GM12873 (cell line): ENCODE measurements at regions not wholly inside any gene's neighbourhood (a gene's known extent, or its start where the extent isn't known, plus 50 kb on each side); places are given as distances from the start of the nearest gene placed in this dataset.

ENCODE experiments used
- TF ChIP-seq, protein P1 (sequence below): IDR thresholded peaks from 2 replicates; pipeline ENCODE4 v1.5.1; 2012; ENCODE audit warnings: low read depth, mild to moderate bottlenecking, moderate library complexity, low read length, control low read depth; ENCODE audit not compliant: insufficient read depth; ENCODE audit errors: missing control alignments

DNA sequence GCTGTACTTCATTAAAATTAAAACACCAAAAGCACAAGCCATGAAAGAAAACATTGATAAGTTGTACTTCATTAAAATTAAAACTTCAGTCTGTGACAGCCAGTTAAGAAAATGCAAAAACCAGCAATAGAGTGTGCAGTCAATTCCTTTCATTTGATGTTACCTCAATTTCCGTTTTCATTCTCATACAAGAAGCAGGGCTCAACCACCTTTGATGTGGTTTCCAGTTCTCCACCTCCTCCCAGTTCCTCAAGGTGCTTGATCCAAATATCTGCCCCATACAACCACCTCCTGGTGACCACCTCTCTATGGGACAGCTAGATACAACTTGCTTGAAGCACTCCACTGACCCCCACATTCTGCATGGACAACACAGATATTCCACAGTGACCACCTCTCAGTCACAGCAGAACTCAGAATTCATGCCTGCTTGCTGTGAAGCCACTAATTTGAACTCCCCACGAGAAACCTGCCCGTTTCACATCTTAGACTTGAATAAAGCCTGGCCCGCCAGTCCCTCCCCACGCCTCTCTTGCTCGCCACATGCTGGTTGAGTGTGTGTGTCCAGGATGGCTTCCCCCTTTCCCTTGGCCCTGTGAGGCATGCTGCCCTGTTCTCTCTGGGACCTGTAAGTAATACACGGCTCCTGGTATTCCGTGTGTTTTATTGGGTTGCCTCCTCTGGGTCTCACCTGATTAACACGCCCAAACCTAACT lies 66.1 kb downstream of the FAM50B start:
- TF ChIP-seq, protein P1, sequence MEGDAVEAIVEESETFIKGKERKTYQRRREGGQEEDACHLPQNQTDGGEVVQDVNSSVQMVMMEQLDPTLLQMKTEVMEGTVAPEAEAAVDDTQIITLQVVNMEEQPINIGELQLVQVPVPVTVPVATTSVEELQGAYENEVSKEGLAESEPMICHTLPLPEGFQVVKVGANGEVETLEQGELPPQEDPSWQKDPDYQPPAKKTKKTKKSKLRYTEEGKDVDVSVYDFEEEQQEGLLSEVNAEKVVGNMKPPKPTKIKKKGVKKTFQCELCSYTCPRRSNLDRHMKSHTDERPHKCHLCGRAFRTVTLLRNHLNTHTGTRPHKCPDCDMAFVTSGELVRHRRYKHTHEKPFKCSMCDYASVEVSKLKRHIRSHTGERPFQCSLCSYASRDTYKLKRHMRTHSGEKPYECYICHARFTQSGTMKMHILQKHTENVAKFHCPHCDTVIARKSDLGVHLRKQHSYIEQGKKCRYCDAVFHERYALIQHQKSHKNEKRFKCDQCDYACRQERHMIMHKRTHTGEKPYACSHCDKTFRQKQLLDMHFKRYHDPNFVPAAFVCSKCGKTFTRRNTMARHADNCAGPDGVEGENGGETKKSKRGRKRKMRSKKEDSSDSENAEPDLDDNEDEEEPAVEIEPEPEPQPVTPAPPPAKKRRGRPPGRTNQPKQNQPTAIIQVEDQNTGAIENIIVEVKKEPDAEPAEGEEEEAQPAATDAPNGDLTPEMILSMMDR = no peak

GRCh38 chr6:3916211-3916610 lies 67.0 kb downstream of the FAM50B start:
- TF ChIP-seq, protein P1 = no peak

DNA sequence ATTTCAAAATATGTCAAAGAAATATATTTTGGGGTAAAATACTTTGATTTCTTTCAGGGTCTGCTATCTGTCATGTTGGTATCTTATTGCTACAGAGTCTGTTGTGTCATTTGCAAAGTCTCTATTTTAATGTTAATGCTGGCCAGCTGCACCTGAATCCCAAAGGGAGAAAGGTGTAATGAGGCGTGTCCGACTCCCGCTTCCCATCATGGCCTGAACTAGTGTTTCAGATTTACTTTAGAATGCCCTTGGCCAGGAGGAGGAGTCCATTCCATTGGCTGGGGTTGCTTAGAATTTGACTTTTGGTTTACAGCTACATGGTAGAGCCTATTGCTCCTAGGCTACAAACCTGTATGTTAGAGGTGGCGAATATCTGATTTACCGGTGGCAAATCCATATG lies 69.3 kb downstream of the FAM50B start:
- TF ChIP-seq, protein P1 = no peak

GRCh38 chr6:3919130-3919628 lies 70.0 kb downstream of the FAM50B start:
- TF ChIP-seq, protein P1 = no peak

- TF ChIP-seq, protein P1 = no peak
These were observed 70.7 kb downstream of the FAM50B start for GRCh38 chr6:3919849-3920248.

- TF ChIP-seq, protein P1 = no peak
These were observed 71.1 kb downstream of the FAM50B start for GRCh38 chr6:3920321-3920720.

DNA sequence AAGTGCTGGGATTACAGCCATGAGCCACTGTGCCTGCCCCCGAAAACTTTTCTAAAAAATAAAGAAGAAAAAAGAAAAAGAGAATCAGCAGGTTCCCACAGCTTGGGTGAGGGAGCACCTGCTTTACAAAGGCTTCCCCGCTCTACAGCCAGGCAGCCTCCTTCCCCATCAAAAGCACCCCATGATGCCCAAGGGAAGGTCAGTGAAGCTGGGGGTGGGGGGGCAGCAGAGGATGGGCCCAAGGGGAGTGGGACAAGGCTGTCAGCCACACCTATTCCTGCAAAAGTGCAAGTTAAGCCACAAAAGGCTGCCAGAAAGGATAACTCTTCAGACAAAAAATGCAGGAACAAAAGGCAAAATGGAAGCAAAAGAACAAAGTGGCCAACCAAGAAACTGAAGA lies 72.5 kb downstream of the FAM50B start:
- TF ChIP-seq, protein P1 = no peak
